ENCODE measurements at regions not wholly inside any gene's neighbourhood (a gene's known extent, or its start where the extent isn't known, plus 50 kb on each side); places are given as distances from the start of the nearest gene placed in this dataset.

GRCh38 chrX:126886997-126887396, 67.5 kb downstream of the PRR32 start:
- Histone ChIP-seq H3K4me1 (ENCODE audit: insufficient read depth, insufficient read length) (no peaks in the 10 kb centered on the region), H3K9ac (ENCODE audit: insufficient read length, low read depth) (no peak overlapping the region), H3K4me3 (ENCODE audit: insufficient read length, low read depth) (no peak overlapping the region), H3K36me3 (ENCODE audit: insufficient read depth, insufficient read length, low read length) (no peaks in the 10 kb centered on the region), H3K27me3 (ENCODE audit: insufficient read depth, insufficient read length) (no peaks in the 10 kb centered on the region), H3K9me3 (ENCODE audit: insufficient read depth, low read length) (no peaks in the 10 kb centered on the region)
- no peak for DNase-seq (ENCODE audit: low read depth, low spot score)
- TF ChIP-seq SUZ12 (IDR thresholded peaks at IDR 0.05; ENCODE audit: extremely low read depth, insufficient read depth, insufficient read length) (no peak), ZNF274 (IDR thresholded peaks at IDR 0.05; ENCODE audit: low read depth, low read length) (no peak), YY1 (IDR thresholded peaks at IDR 0.05; ENCODE audit: insufficient read depth, insufficient read length) (no peak)

DNA sequence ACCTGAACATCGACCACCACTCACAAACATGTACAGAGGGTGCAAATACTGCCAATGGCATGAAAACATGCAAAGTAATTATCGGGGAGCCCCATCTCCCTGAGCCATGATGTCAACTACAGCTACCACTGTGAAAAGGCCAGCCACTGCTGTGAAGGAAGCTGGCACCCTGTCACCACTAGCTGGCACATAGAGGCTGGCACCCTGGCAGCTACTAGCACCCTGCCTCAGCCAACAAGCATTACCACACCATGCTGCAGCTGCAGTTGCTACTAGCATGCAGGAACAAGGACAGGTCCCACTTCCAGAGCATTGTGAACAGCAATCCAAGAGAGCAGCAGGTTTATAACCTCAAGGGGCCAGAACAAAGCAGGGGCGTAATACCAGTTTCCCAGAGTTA, 81.4 kb downstream of the PRR32 start:
- TF ChIP-seq YY1 (IDR thresholded peaks at IDR 0.05; ENCODE audit: insufficient read depth, insufficient read length) = no peak
- no peak for TF ChIP-seq SUZ12 (IDR thresholded peaks at IDR 0.05; ENCODE audit: extremely low read depth, insufficient read depth, insufficient read length)
- no peak for TF ChIP-seq ZNF274 (IDR thresholded peaks at IDR 0.05; ENCODE audit: low read depth, low read length)
- no peak for DNase-seq (ENCODE audit: low read depth, low spot score)
- H3K27me3 ChIP-seq (ENCODE audit: insufficient read depth, insufficient read length) = no peaks in the 10 kb centered on the region
- H3K36me3 ChIP-seq (ENCODE audit: insufficient read depth, insufficient read length, low read length) = no peaks in the 10 kb centered on the region
- no peaks in the 10 kb centered on the region for H3K4me1 ChIP-seq (ENCODE audit: insufficient read depth, insufficient read length)
- no peaks in the 10 kb centered on the region for H3K9me3 ChIP-seq (ENCODE audit: insufficient read depth, low read length)
- H3K9ac ChIP-seq (ENCODE audit: insufficient read length, low read depth) = no peak overlapping the region
- H3K4me3 ChIP-seq (ENCODE audit: insufficient read length, low read depth) = no peak overlapping the region

- Histone ChIP-seq H3K36me3 (ENCODE audit: insufficient read depth, insufficient read length, low read length) (no peaks in the 10 kb centered on the region), H3K4me1 (ENCODE audit: insufficient read depth, insufficient read length) (no peaks in the 10 kb centered on the region), H3K4me3 (ENCODE audit: insufficient read length, low read depth) (no peak overlapping the region), H3K9me3 (ENCODE audit: insufficient read depth, low read length) (no peaks in the 10 kb centered on the region), H3K9ac (ENCODE audit: insufficient read length, low read depth) (no peak overlapping the region), H3K27me3 (ENCODE audit: insufficient read depth, insufficient read length) (no peaks in the 10 kb centered on the region)
- TF ChIP-seq SUZ12 (IDR thresholded peaks at IDR 0.05; ENCODE audit: extremely low read depth, insufficient read depth, insufficient read length) (no peak), ZNF274 (IDR thresholded peaks at IDR 0.05; ENCODE audit: low read depth, low read length) (no peak), YY1 (IDR thresholded peaks at IDR 0.05; ENCODE audit: insufficient read depth, insufficient read length) (no peak)
- DNase-seq (ENCODE audit: low read depth, low spot score) = no peak
Observed at GRCh38 chrX:126929071-126929470, 109.5 kb downstream of the PRR32 start.

DNA sequence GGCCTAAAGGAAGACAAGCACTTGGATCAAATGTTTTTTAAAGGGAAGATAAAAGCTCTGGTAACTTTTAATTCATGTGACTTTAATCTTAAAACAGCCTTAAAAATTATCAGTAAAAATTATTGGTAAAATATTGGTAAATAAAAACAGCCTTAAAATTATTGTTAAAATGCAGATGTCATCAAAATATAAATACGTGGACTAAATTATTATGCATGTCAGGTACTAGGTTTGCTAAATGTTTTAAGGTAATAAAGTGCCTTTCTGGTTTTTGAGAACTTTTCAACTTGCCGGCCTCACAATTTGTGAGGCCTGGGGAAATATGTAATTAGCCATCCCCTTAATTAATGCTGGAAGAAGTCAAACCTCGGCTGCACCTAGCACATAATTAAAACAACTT, 147.7 kb downstream of the PRR32 start:
- no peak for DNase-seq (ENCODE audit: low read depth, low spot score)
- H3K4me3 ChIP-seq (ENCODE audit: insufficient read length, low read depth) = no peak overlapping the region
- H3K9me3 ChIP-seq (ENCODE audit: insufficient read depth, low read length) = no peaks in the 10 kb centered on the region
- no peaks in the 10 kb centered on the region for H3K36me3 ChIP-seq (ENCODE audit: insufficient read depth, insufficient read length, low read length)
- no peaks in the 10 kb centered on the region for H3K4me1 ChIP-seq (ENCODE audit: insufficient read depth, insufficient read length)
- no peaks in the 10 kb centered on the region for H3K27me3 ChIP-seq (ENCODE audit: insufficient read depth, insufficient read length)
- TF ChIP-seq ZNF274 (IDR thresholded peaks at IDR 0.05; ENCODE audit: low read depth, low read length) = no peak
- no peak for TF ChIP-seq YY1 (IDR thresholded peaks at IDR 0.05; ENCODE audit: insufficient read depth, insufficient read length)
- TF ChIP-seq SUZ12 (IDR thresholded peaks at IDR 0.05; ENCODE audit: extremely low read depth, insufficient read depth, insufficient read length) = no peak
- H3K9ac ChIP-seq (ENCODE audit: insufficient read length, low read depth) = no peak overlapping the region

- Histone ChIP-seq H3K9me3 (ENCODE audit: insufficient read depth, low read length) (no peaks in the 10 kb centered on the region), H3K27me3 (ENCODE audit: insufficient read depth, insufficient read length) (no peaks in the 10 kb centered on the region), H3K4me3 (ENCODE audit: insufficient read length, low read depth) (no peak overlapping the region), H3K9ac (ENCODE audit: insufficient read length, low read depth) (no peak overlapping the region), H3K4me1 (ENCODE audit: insufficient read depth, insufficient read length) (no peaks in the 10 kb centered on the region), H3K36me3 (ENCODE audit: insufficient read depth, insufficient read length, low read length) (no peaks in the 10 kb centered on the region)
- DNase-seq (ENCODE audit: low read depth, low spot score) = no peak
- TF ChIP-seq ZNF274 (IDR thresholded peaks at IDR 0.05; ENCODE audit: low read depth, low read length) (no peak), SUZ12 (IDR thresholded peaks at IDR 0.05; ENCODE audit: extremely low read depth, insufficient read depth, insufficient read length) (no peak), YY1 (IDR thresholded peaks at IDR 0.05; ENCODE audit: insufficient read depth, insufficient read length) (no peak)
Observed at GRCh38 chrX:126982158-126982557, 162.6 kb downstream of the PRR32 start.

DNA sequence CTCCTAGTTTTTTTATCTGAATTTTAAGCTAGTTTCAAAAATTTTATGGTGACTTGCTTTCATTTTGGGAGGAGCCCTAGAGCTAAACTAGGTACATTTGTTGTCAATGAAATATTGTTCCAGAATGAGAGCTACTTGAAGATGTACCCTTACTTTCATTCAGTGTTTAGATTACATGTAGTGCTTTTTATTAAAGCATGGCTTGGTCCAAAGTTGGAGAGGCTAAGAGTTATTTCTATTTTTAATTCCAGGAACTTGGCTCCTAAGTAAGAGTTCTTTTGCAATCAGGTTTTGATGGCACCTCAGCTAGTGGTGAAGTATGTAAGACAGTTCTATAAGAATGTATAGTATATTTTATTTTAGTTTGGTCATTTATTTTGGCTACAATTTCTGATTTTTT, 165.5 kb downstream of the PRR32 start:
- no peak for DNase-seq (ENCODE audit: low read depth, low spot score)
- H3K27me3 ChIP-seq (ENCODE audit: insufficient read depth, insufficient read length) = no peaks in the 10 kb centered on the region

DNA sequence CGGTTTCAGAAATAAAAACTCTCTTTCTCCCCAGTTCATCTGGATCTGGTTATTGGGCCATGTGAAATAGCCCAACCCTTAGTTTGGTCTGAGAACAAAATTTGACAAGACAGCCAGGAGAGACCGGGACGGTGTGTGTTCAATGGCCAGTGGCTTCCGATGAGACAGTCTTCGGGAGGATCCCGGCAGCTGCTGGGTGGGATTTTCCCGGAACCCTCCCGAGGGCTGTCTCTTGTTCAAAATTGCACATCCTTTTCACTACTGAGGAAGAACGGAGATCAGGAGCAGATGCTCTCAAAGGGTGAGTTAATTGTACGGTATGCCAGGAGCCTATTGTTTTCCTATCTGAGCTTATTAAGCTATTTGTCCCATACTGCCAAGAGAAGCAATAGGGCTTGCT, 166.5 kb downstream of the PRR32 start:
- Histone ChIP-seq H3K36me3 (ENCODE audit: insufficient read depth, insufficient read length, low read length) (no peaks in the 10 kb centered on the region), H3K4me1 (ENCODE audit: insufficient read depth, insufficient read length) (no peaks in the 10 kb centered on the region), H3K4me3 (ENCODE audit: insufficient read length, low read depth) (no peak overlapping the region), H3K9ac (ENCODE audit: insufficient read length, low read depth) (no peak overlapping the region), H3K27me3 (ENCODE audit: insufficient read depth, insufficient read length) (no peaks in the 10 kb centered on the region), H3K9me3 (ENCODE audit: insufficient read depth, low read length) (no peaks in the 10 kb centered on the region)
- no peak for TF ChIP-seq ZNF274 (IDR thresholded peaks at IDR 0.05; ENCODE audit: low read depth, low read length)
- no peak for TF ChIP-seq YY1 (IDR thresholded peaks at IDR 0.05; ENCODE audit: insufficient read depth, insufficient read length)
- no peak for TF ChIP-seq SUZ12 (IDR thresholded peaks at IDR 0.05; ENCODE audit: extremely low read depth, insufficient read depth, insufficient read length)
- no peak for DNase-seq (ENCODE audit: low read depth, low spot score)

More for the DNA sequence above, 165.5 kb downstream of the PRR32 start:
- no peak overlapping the region for H3K4me3 ChIP-seq (ENCODE audit: insufficient read length, low read depth)
- H3K9me3 ChIP-seq (ENCODE audit: insufficient read depth, low read length) = no peaks in the 10 kb centered on the region
- no peaks in the 10 kb centered on the region for H3K4me1 ChIP-seq (ENCODE audit: insufficient read depth, insufficient read length)
- no peak overlapping the region for H3K9ac ChIP-seq (ENCODE audit: insufficient read length, low read depth)
- H3K36me3 ChIP-seq (ENCODE audit: insufficient read depth, insufficient read length, low read length) = no peaks in the 10 kb centered on the region
- TF ChIP-seq SUZ12 (IDR thresholded peaks at IDR 0.05; ENCODE audit: extremely low read depth, insufficient read depth, insufficient read length) = no peak
- TF ChIP-seq ZNF274 (IDR thresholded peaks at IDR 0.05; ENCODE audit: low read depth, low read length) = no peak
- TF ChIP-seq YY1 (IDR thresholded peaks at IDR 0.05; ENCODE audit: insufficient read depth, insufficient read length) = no peak

Data from NT2/D1 (cell line).